Activated CD8-positive, alpha-beta memory T cell treated with anti-CD3 and anti-CD28 coated beads, Interleukin-2, amount 50 U/mL, for 4 hours (primary cell): ENCODE measurements at regions not wholly inside any gene's neighbourhood (a gene's known extent, or its start where the extent isn't known, plus 50 kb on each side); places are given as distances from the start of the nearest gene placed in this dataset.

Experiments
- DNase-seq: peaks from one replicate; pipeline ENCODE4 v3.0.0-alpha.2; 2020

- no peak for DNase-seq
These were observed 513.0 kb upstream of the ANKRD30A start for GRCh38 chr10:36612436-36612835.

- no peak for DNase-seq
These were observed 516.5 kb upstream of the ANKRD30A start for GRCh38 chr10:36608866-36609265.

- no peak for DNase-seq
These were observed 517.1 kb upstream of the ANKRD30A start for GRCh38 chr10:36608251-36608650.

- DNase-seq = no peak
These were observed 519.1 kb upstream of the ANKRD30A start for GRCh38 chr10:36606234-36606839.

- no peak for DNase-seq
These were observed 521.1 kb upstream of the ANKRD30A start for GRCh38 chr10:36604316-36604715.

- DNase-seq = no peak
These were observed 521.7 kb upstream of the ANKRD30A start for GRCh38 chr10:36603688-36604087.

- no peak for DNase-seq
These were observed 523.0 kb upstream of the ANKRD30A start for GRCh38 chr10:36602374-36602773.

GRCh38 chr10:36597756-36598320 is 527.6 kb upstream of the ANKRD30A start:
- no peak for DNase-seq

GRCh38 chr10:36592964-36593363 is 532.4 kb upstream of the ANKRD30A start:
- no peak for DNase-seq

- DNase-seq = no peak
These were observed 534.0 kb upstream of the ANKRD30A start for GRCh38 chr10:36591436-36591835.

GRCh38 chr10:36583690-36584089 is 541.7 kb upstream of the ANKRD30A start:
- DNase-seq = no peak

- DNase-seq = no peak
These were observed 544.2 kb upstream of the ANKRD30A start for GRCh38 chr10:36581237-36581636.

GRCh38 chr10:36578306-36578705 is 547.1 kb upstream of the ANKRD30A start:
- DNase-seq = no peak

- DNase-seq = no peak
These were observed 548.3 kb upstream of the ANKRD30A start for GRCh38 chr10:36577126-36577525.

GRCh38 chr10:36574207-36574606 is 551.2 kb upstream of the ANKRD30A start:
- no peak for DNase-seq

GRCh38 chr10:36573246-36573645 is 552.2 kb upstream of the ANKRD30A start:
- DNase-seq = no peak

- no peak for DNase-seq
These were observed 561.0 kb upstream of the ANKRD30A start for GRCh38 chr10:36564433-36564832.

GRCh38 chr10:36559412-36560400 is 565.7 kb upstream of the ANKRD30A start:
- no peak for DNase-seq

GRCh38 chr10:36556468-36556867 is 568.9 kb upstream of the ANKRD30A start:
- DNase-seq = no peak

- DNase-seq = no peak
These were observed 570.4 kb upstream of the ANKRD30A start for GRCh38 chr10:36555036-36555435.

GRCh38 chr10:36547965-36548364 is 577.4 kb upstream of the ANKRD30A start:
- no peak for DNase-seq

GRCh38 chr10:36542493-36542892 is 582.9 kb upstream of the ANKRD30A start:
- no peak for DNase-seq

- DNase-seq = no peak
These were observed 584.8 kb upstream of the ANKRD30A start for GRCh38 chr10:36540611-36541010.
